ENCODE measurements at regions not wholly inside any gene's neighbourhood (a gene's known extent, or its start where the extent isn't known, plus 50 kb on each side); places are given as distances from the start of the nearest gene placed in this dataset.
"Not testable (repeated sequence)": the region's sequence is repeated elsewhere in the genome, so short reads cannot be mapped to it uniquely, and the experiment has no call there.

DNA sequence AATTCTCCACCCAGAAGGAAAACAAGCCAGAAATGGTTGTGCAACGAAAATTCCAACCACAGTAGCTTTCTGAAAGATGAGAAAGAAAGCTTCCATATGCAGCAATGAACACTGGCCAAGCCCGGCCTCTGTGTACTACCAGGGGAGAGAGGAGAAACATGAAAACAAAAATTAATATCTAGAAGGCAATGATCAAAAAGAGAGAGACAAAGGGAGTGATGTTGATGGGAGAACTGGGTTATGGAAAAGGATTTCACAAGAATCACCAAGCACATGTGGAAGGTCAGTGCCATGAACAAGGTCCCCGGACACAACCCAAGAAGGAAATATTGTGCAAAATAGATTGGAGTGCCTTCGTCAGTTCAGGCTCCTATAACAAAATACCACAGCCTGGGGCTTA is 217.4 kb downstream of the NPIPA8 start:
- not testable (repeated sequence) for DNase-seq; H3K4me3 ChIP-seq (ENCODE audit: low read length); H3K4me2 ChIP-seq (ENCODE audit: low read depth, low read length); H3F3A ChIP-seq (ENCODE audit: insufficient read depth, low read length); H2AFZ ChIP-seq (ENCODE audit: low read length); H3K27me3 ChIP-seq (replicated peaks; ENCODE audit: insufficient read depth, low read length); H4K20me1 ChIP-seq (ENCODE audit: insufficient read depth, low read length); H3K27ac ChIP-seq (ENCODE audit: low read length); H3K9me2 ChIP-seq (replicated peaks; ENCODE audit: insufficient read depth, low read length); H3K79me2 ChIP-seq (ENCODE audit: low read length); H3K9ac ChIP-seq (ENCODE audit: low read length); H3K36me3 ChIP-seq (replicated peaks; ENCODE audit: insufficient read depth, low read length); H3K4me1 ChIP-seq (ENCODE audit: low read length); H3K9me3 ChIP-seq (replicated peaks; ENCODE audit: insufficient read depth, low read length)

DNA sequence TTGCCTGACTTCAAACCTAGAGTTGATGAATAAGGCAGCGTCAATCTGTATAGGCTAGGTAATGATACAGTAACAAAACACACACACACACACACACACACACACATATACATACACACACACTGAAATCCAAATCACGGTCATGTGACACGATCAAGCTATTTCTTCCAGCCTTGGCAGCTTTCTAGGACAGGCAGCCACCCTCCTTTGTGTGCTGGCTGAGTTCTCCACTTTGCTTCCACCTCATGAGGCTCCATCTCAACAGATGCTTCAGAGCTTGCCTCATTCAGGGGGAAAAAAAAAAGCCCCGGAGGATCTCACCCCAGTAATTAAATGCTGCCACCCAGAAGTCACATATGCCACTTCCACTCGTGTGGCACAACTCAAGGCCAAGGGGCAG is 217.9 kb downstream of the NPIPA8 start:
- not testable (repeated sequence) for H4K20me1 ChIP-seq (ENCODE audit: insufficient read depth, low read length)

GRCh38 chr16:18118071-18118470 is 218.5 kb downstream of the NPIPA8 start:
- not testable (repeated sequence) for H3K9ac ChIP-seq (ENCODE audit: low read length); H2AFZ ChIP-seq (ENCODE audit: low read length); H4K20me1 ChIP-seq (ENCODE audit: insufficient read depth, low read length); H3K79me2 ChIP-seq (ENCODE audit: low read length); H3K4me3 ChIP-seq (ENCODE audit: low read length); H3K36me3 ChIP-seq (replicated peaks; ENCODE audit: insufficient read depth, low read length); H3K9me3 ChIP-seq (replicated peaks; ENCODE audit: insufficient read depth, low read length); H3K4me1 ChIP-seq (ENCODE audit: low read length); DNase-seq; H3F3A ChIP-seq (ENCODE audit: insufficient read depth, low read length); H3K9me2 ChIP-seq (replicated peaks; ENCODE audit: insufficient read depth, low read length); H3K4me2 ChIP-seq (ENCODE audit: low read depth, low read length); H3K27me3 ChIP-seq (replicated peaks; ENCODE audit: insufficient read depth, low read length); H3K27ac ChIP-seq (ENCODE audit: low read length)

More for the DNA sequence above, 217.9 kb downstream of the NPIPA8 start:
- not testable (repeated sequence) for H3K9ac ChIP-seq (ENCODE audit: low read length); H3F3A ChIP-seq (ENCODE audit: insufficient read depth, low read length); H3K9me2 ChIP-seq (replicated peaks; ENCODE audit: insufficient read depth, low read length); H3K36me3 ChIP-seq (replicated peaks; ENCODE audit: insufficient read depth, low read length); DNase-seq; H3K27me3 ChIP-seq (replicated peaks; ENCODE audit: insufficient read depth, low read length); H3K9me3 ChIP-seq (replicated peaks; ENCODE audit: insufficient read depth, low read length); H2AFZ ChIP-seq (ENCODE audit: low read length); H3K79me2 ChIP-seq (ENCODE audit: low read length); H3K4me3 ChIP-seq (ENCODE audit: low read length); H3K4me1 ChIP-seq (ENCODE audit: low read length); H3K27ac ChIP-seq (ENCODE audit: low read length); H3K4me2 ChIP-seq (ENCODE audit: low read depth, low read length)

DNA sequence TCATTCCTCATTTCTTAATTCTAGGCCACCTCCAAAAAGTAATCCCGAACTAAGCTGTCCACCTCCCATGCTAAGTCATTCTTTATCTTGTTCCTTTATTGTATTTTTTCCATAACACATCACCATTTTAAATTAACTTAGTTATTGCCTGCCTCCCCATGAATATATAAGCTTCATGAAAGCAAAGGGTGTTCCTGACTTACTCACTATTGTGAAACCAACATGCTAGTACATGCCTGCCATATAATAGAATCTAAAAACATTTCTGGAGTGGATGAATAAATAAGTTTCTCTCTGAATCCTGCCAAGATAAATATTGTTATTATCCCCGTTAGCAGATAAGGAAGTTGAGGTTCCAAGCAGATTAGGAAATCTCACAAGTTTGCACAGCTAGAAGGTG is 232.1 kb downstream of the NPIPA8 start:
- not testable (repeated sequence) for H3K4me2 ChIP-seq (ENCODE audit: low read depth, low read length)

DNA sequence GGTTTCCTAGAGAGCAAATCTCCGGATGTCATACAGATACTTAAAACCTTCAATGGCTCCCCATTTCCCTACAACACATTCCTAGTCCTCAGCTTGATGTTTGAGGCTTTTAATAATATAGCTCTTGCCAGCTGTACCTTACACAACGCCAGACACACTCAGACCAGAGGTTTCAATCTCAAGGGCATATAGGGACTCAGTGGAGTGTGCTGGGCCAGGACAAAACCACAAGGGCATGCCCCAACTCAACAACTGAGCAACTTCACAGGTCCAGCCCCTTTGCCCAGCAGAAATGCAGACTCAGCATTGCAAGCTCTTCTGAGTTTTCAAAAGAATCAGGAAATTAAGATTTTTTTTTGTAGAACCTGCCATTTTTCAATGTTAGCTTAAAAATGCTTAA is 235.5 kb downstream of the NPIPA8 start:
- not testable (repeated sequence) for H3K79me2 ChIP-seq (ENCODE audit: low read length); H4K20me1 ChIP-seq (ENCODE audit: insufficient read depth, low read length); H2AFZ ChIP-seq (ENCODE audit: low read length); H3K4me3 ChIP-seq (ENCODE audit: low read length); H3K9ac ChIP-seq (ENCODE audit: low read length); H3K4me2 ChIP-seq (ENCODE audit: low read depth, low read length); H3K27ac ChIP-seq (ENCODE audit: low read length); H3F3A ChIP-seq (ENCODE audit: insufficient read depth, low read length); H3K36me3 ChIP-seq (replicated peaks; ENCODE audit: insufficient read depth, low read length); H3K27me3 ChIP-seq (replicated peaks; ENCODE audit: insufficient read depth, low read length); H3K9me2 ChIP-seq (replicated peaks; ENCODE audit: insufficient read depth, low read length); H3K9me3 ChIP-seq (replicated peaks; ENCODE audit: insufficient read depth, low read length); H3K4me1 ChIP-seq (ENCODE audit: low read length); DNase-seq

More for the DNA sequence above, 232.1 kb downstream of the NPIPA8 start:
- not testable (repeated sequence) for H3K9me2 ChIP-seq (replicated peaks; ENCODE audit: insufficient read depth, low read length); H4K20me1 ChIP-seq (ENCODE audit: insufficient read depth, low read length); H3K9me3 ChIP-seq (replicated peaks; ENCODE audit: insufficient read depth, low read length); H2AFZ ChIP-seq (ENCODE audit: low read length); H3K36me3 ChIP-seq (replicated peaks; ENCODE audit: insufficient read depth, low read length); H3K9ac ChIP-seq (ENCODE audit: low read length); H3K4me1 ChIP-seq (ENCODE audit: low read length); H3K27ac ChIP-seq (ENCODE audit: low read length); H3K4me3 ChIP-seq (ENCODE audit: low read length); H3F3A ChIP-seq (ENCODE audit: insufficient read depth, low read length); H3K27me3 ChIP-seq (replicated peaks; ENCODE audit: insufficient read depth, low read length); H3K79me2 ChIP-seq (ENCODE audit: low read length); DNase-seq

- H3K9me3 ChIP-seq (replicated peaks; ENCODE audit: insufficient read depth, low read length); H3K9me2 ChIP-seq (replicated peaks; ENCODE audit: insufficient read depth, low read length); H3K4me2 ChIP-seq (ENCODE audit: low read depth, low read length); H3F3A ChIP-seq (ENCODE audit: insufficient read depth, low read length); H3K27ac ChIP-seq (ENCODE audit: low read length); H3K79me2 ChIP-seq (ENCODE audit: low read length); H2AFZ ChIP-seq (ENCODE audit: low read length); H3K27me3 ChIP-seq (replicated peaks; ENCODE audit: insufficient read depth, low read length); H3K36me3 ChIP-seq (replicated peaks; ENCODE audit: insufficient read depth, low read length); DNase-seq; H3K4me1 ChIP-seq (ENCODE audit: low read length); H3K9ac ChIP-seq (ENCODE audit: low read length); H3K4me3 ChIP-seq (ENCODE audit: low read length); H4K20me1 ChIP-seq (ENCODE audit: insufficient read depth, low read length): not testable (repeated sequence)
Measured at GRCh38 chr16:18092605-18093004, 243.9 kb downstream of the NPIPA8 start.

DNA sequence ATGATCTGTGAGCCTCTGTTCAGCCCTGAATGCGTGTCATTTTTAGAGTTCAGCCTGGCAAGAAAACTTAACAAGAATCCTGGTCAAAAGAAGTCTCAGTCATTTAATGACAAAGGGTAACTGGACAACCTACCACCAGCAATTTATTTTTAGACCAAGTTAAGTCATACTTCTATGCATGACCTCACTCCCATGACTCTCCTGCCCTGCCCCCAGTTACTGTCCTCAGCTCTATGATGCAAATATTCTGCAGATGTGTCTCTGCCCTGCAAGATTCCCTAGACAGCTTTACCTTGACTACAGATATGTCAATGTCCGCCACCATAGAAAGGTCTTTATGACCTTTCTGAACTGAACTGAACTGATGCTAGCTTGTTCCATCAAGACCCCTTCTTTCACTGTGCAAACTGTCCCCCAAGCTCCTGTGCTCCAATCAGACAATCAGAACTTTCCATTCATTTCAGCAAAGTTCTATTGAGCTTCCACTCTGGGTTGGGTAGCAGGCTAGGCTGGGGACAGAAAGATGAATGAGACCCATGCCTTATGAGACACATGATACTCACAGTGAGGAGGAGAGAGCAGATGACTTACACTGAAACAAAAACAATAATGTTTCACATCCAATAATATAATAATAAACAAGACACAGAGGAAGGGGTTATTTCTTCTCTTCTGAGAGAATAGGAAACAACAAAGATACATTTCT is 255.7 kb downstream of the NPIPA8 start:
- not testable (repeated sequence) for H3K79me2 ChIP-seq (ENCODE audit: low read length); H2AFZ ChIP-seq (ENCODE audit: low read length); DNase-seq; H3K27ac ChIP-seq (ENCODE audit: low read length); H3K9me3 ChIP-seq (replicated peaks; ENCODE audit: insufficient read depth, low read length); H3K4me3 ChIP-seq (ENCODE audit: low read length); H4K20me1 ChIP-seq (ENCODE audit: insufficient read depth, low read length); H3K36me3 ChIP-seq (replicated peaks; ENCODE audit: insufficient read depth, low read length); H3K27me3 ChIP-seq (replicated peaks; ENCODE audit: insufficient read depth, low read length); H3K9ac ChIP-seq (ENCODE audit: low read length); H3K4me1 ChIP-seq (ENCODE audit: low read length); H3F3A ChIP-seq (ENCODE audit: insufficient read depth, low read length); H3K4me2 ChIP-seq (ENCODE audit: low read depth, low read length); H3K9me2 ChIP-seq (replicated peaks; ENCODE audit: insufficient read depth, low read length)

- not testable (repeated sequence) for H3K4me1 ChIP-seq (ENCODE audit: low read length); H3K9me3 ChIP-seq (replicated peaks; ENCODE audit: insufficient read depth, low read length); H3K27ac ChIP-seq (ENCODE audit: low read length); DNase-seq; H3K4me3 ChIP-seq (ENCODE audit: low read length); H2AFZ ChIP-seq (ENCODE audit: low read length); H3K4me2 ChIP-seq (ENCODE audit: low read depth, low read length); H3K27me3 ChIP-seq (replicated peaks; ENCODE audit: insufficient read depth, low read length); H3F3A ChIP-seq (ENCODE audit: insufficient read depth, low read length); H3K79me2 ChIP-seq (ENCODE audit: low read length); H3K36me3 ChIP-seq (replicated peaks; ENCODE audit: insufficient read depth, low read length); H3K9ac ChIP-seq (ENCODE audit: low read length); H3K9me2 ChIP-seq (replicated peaks; ENCODE audit: insufficient read depth, low read length); H4K20me1 ChIP-seq (ENCODE audit: insufficient read depth, low read length)
Measured at GRCh38 chr16:18077910-18078309, 258.6 kb downstream of the NPIPA8 start.

Data from MM.1S (cell line).